OCI-LY7 (cell line): ENCODE measurements at regions not wholly inside any gene's neighbourhood (a gene's known extent, or its start where the extent isn't known, plus 50 kb on each side); places are given as distances from the start of the nearest gene placed in this dataset.

Experiments
- CTCF ChIP-seq: fragments of 200-600 bp; sonication (generic); conservative IDR thresholded peaks from 2 replicates; pipeline ENCODE4 v1.5.1; 2014; ENCODE audit warnings: mild to moderate bottlenecking, antibody characterized with exemption, low read length, moderate library complexity, mixed read lengths
- EZH2phosphoT487 ChIP-seq: fragments of 200-600 bp; sonication (generic); IDR thresholded peaks from 2 replicates; pipeline ENCODE4 v1.6.1; 2018; ENCODE audit warnings: low read depth, borderline replicate concordance, mild to moderate bottlenecking, mixed run types, antibody characterized with exemption, low read length, moderate library complexity, mixed read lengths

- no peak for TF ChIP-seq CTCF
- no peak for TF ChIP-seq EZH2phosphoT487
These were observed 1038.4 kb downstream of the EPHA7 start for GRCh38 chr6:92380803-92381601.
